HG03280 (cell line): ENCODE measurements at regions not wholly inside any gene's neighbourhood (a gene's known extent, or its start where the extent isn't known, plus 50 kb on each side); places are given as distances from the start of the nearest gene placed in this dataset.

ENCODE experiments used
- ATAC-seq: cut with Tn5 transposase; IDR thresholded peaks from one replicate; pipeline ENCODE4 v1.9.1; 2021; ENCODE audit warnings: mild to moderate bottlenecking, moderate library complexity; ENCODE audit not compliant: unreplicated experiment

GRCh38 chr5:142386137-142387023 is 61.6 kb upstream of the SPRY4 start:
- ATAC-seq = no peak

DNA sequence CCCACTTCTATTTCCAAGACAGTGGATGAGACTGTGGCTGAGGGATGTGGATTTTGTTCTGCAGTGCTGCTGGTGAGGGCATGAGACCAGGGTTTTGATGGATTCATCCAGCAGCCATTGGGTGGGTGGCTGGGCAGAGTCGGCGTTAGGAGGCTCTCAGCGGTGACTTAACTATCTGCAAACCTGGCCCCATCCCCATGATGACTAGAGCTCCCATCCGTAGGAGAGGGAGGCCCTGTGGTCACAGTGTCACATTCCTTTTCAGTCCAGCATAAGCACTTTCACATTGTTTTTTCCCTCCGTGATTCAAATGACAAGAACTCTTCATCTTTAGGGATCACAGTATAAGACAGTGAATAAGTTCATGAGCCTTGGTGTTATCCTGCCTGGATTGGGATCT is 60.4 kb upstream of the SPRY4 start:
- ATAC-seq = no peak

DNA sequence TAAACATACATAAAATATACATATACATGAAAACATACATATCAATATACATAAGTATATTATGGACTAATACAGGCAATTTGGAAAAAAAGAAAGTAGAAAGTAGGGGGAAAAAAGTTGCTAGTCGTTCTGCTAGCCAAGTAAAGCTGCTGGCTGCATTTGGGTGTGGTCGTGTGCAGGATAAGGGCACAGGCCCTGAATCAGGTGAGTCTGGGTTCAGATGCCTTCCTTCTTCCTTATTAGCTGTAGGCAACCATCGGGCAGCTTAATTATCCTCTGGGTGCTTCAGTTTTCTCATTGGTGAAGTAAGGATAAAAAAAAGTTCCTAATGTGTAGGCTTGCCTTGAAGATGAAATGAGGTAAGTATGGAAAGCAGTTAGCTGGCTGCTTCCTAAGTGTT is 59.2 kb upstream of the SPRY4 start:
- no peak for ATAC-seq

DNA sequence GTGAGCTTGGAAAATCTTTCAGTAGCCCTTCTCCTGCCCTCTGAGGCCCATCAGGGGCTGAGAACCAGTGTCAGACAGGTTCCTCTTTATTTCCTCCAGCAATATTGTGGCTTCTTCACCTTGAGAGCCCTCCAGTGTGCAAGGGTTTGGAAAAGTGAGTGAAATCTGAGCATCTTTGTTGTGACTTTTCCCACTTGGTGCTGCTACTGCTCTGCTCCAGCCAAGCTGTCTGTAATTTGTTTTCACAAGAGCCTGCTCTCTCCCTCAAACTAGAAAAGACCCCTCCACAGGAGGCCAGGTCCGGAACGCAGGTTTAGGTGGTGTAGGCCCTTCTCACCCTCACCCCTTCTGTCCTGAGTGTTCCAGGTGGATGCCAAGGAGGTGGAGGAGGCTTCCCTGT is 57.4 kb upstream of the SPRY4 start:
- ATAC-seq = no peak

- no peak for ATAC-seq
Observed at GRCh38 chr5:142378737-142379634, 54.2 kb upstream of the SPRY4 start.

GRCh38 chr5:142375944-142376411 is 51.2 kb upstream of the SPRY4 start:
- ATAC-seq = no peak
